SH-SY5Y (cell line): ENCODE measurements at regions not wholly inside any gene's neighbourhood (a gene's known extent, or its start where the extent isn't known, plus 50 kb on each side); places are given as distances from the start of the nearest gene placed in this dataset.

Source experiments
- GATA2 ChIP-seq: IDR thresholded peaks from 2 replicates; pipeline ENCODE4 v1.6.1; 2011; ENCODE audit warnings: mild to moderate bottlenecking, low read depth, low read length
- GATA3 ChIP-seq: IDR thresholded peaks from 2 replicates; pipeline ENCODE4 v1.6.1; 2011; ENCODE audit warnings: low read depth, mild to moderate bottlenecking, low read length, moderate library complexity

- TF ChIP-seq GATA2 = no peak
- TF ChIP-seq GATA3 = no peak
Measured at GRCh38 chr2:62364791-62365528, 141.0 kb downstream of the TMEM17 start.
